Caco-2 (cell line): ENCODE measurements at regions not wholly inside any gene's neighbourhood (a gene's known extent, or its start where the extent isn't known, plus 50 kb on each side); places are given as distances from the start of the nearest gene placed in this dataset.

Source experiments
- BruUV-seq: library from RNA; stranded (reverse); fragments of 400-500 nt; replicated peaks from 2 replicates; lab custom pipeline; 2021; lab: Mats Ljungman, UMichigan
- CTCF ChIA-PET: fragments of 300-600 bp; sonication (Branson Sonifier 250); formaldehyde crosslinking; loops from one replicate; lab custom pipeline; 2022; ENCODE audit warnings: antibody characterized with exemption; lab: Charles Lee
- POLR2A ChIA-PET: fragments of 300-600 bp; sonication (Branson Sonifier 250); formaldehyde crosslinking; loops from one replicate; lab custom pipeline; 2022; ENCODE audit warnings: antibody characterized with exemption; lab: Charles Lee
- DNase-seq, 2 experiments: peaks; one replicate each; pipeline versions ENCODE4 v3.0.0 to v3.0.0-alpha.2; 2020 to 2022
- H3K27me3 ChIP-seq: replicated peaks from 2 replicates; pipeline ENCODE4 v1.6.0; 2011; ENCODE audit warnings: low read length; ENCODE audit not compliant: control insufficient read depth, insufficient read depth
- H3K36me3 ChIP-seq: 2 replicates; pipeline ENCODE4 v1.5.1; 2011; ENCODE audit warnings: low read length; ENCODE audit not compliant: control insufficient read depth, insufficient read depth
- H3K4me1 ChIP-seq: fragments of 250-450 bp; sonication (Bioruptor Pico); 2 replicates; pipeline ENCODE4 v1.5.1; 2020; ENCODE audit warnings: mild to moderate bottlenecking
- H3K4me3 ChIP-seq: 2 replicates; pipeline ENCODE4 v1.5.1; 2011; ENCODE audit warnings: low read depth, mild to moderate bottlenecking, control low read depth, low read length
- H3K9me3 ChIP-seq: fragments of 250-450 bp; sonication (Bioruptor Pico); 2 replicates; pipeline ENCODE4 v1.5.1; 2020; ENCODE audit warnings: mild to moderate bottlenecking, moderate library complexity
- H3K27ac Mint-ChIP-seq: one replicate; pipeline ENCODE4 v1.8.0; 2022; ENCODE audit warnings: mixed read lengths; ENCODE audit not compliant: unreplicated experiment
- H3K27me3 Mint-ChIP-seq: one replicate; pipeline ENCODE4 v1.8.0; 2022; ENCODE audit warnings: mixed read lengths; ENCODE audit not compliant: insufficient read depth, unreplicated experiment
- H3K36me3 Mint-ChIP-seq: one replicate; pipeline ENCODE4 v1.8.0; 2022; ENCODE audit warnings: mild to moderate bottlenecking, mixed read lengths; ENCODE audit not compliant: insufficient read depth, unreplicated experiment
- H3K4me1 Mint-ChIP-seq: one replicate; pipeline ENCODE4 v1.8.0; 2022; ENCODE audit warnings: low read depth, mixed read lengths; ENCODE audit not compliant: unreplicated experiment
- H3K4me3 Mint-ChIP-seq: one replicate; pipeline ENCODE4 v1.8.0; 2022; ENCODE audit warnings: mild to moderate bottlenecking, moderate library complexity, mixed read lengths; ENCODE audit not compliant: unreplicated experiment
- H3K9me3 Mint-ChIP-seq: one replicate; pipeline ENCODE4 v1.8.0; 2022; ENCODE audit warnings: mixed read lengths; ENCODE audit not compliant: unreplicated experiment
- CTCF ChIP-seq, 2 experiments: fragments of 200-600 bp in 1 of 2; IDR thresholded peaks; 1 replicate in 1 of 2; 2 replicates in 1 of 2; pipeline versions ENCODE4 v1.5.1 to v1.8.0; 2011 to 2022; ENCODE audit warnings: antibody characterized with exemption in 1 of 2, control low read depth in 1 of 2, inconsistent platforms in 1 of 2, low read depth in 1 of 2, low read length in 1 of 2, mild to moderate bottlenecking in 1 of 2, moderate library complexity in 1 of 2; ENCODE audit not compliant: insufficient read depth in 1 of 2, severe bottlenecking in 1 of 2, unreplicated experiment in 1 of 2
- intact Hi-C: fragments of 100-400 bp; cut with micrococcal nuclease; formaldehyde crosslinking; loops from one replicate; pipeline ENCODE4 v1.10.0; 2022; ENCODE audit not compliant: unreplicated experiment

DNA sequence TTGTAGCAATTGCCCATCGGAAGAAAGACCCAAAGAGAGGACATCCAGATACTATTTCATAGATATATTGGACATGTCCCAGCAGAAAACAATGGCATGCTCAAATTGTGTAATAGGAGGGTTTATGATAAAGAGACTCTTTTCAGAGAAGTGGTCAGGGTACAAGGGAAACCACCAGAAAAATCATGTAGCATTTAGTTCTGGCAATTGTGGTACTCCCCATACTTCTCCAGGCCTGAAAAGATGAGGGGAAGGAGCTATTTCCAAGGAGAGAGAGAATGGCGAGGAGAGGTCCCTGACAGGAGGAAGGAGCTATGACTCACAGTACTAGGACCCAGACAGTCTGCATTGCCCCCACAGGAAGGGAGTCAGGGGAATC lies 68.4 kb upstream of the ADO start:
- Mint-ChIP-seq H3K4me1 (no peaks in the 10 kb centered on the region), H3K27me3 (peaks cover 3% of the 10 kb centered on the region), H3K27ac (no peak overlapping the region), H3K36me3 (no peaks in the 10 kb centered on the region), H3K4me3 (no peak overlapping the region), H3K9me3 (no peaks in the 10 kb centered on the region)
- no peaks in the 10 kb centered on the region for H3K4me1 ChIP-seq
- no TSS peak for BruUV-seq
- POLR2A ChIA-PET: no interaction called here
- DNase-seq: no peak
- CTCF ChIA-PET: no interaction called here
- intact Hi-C loops: no loop called here
- no peaks in the 10 kb centered on the region for H3K9me3 ChIP-seq
- no peak for TF ChIP-seq CTCF (IDR thresholded peaks at IDR 0.05; ENCODE audit: insufficient read depth in 1 of 2, low read depth in 1 of 2, low read length in 1 of 2, severe bottlenecking in 1 of 2, unreplicated experiment in 1 of 2)
- H3K4me3 ChIP-seq: no peak overlapping the region
- no peaks in the 10 kb centered on the region for H3K36me3 ChIP-seq
- H3K27me3 ChIP-seq: no peaks in the 10 kb centered on the region

DNA sequence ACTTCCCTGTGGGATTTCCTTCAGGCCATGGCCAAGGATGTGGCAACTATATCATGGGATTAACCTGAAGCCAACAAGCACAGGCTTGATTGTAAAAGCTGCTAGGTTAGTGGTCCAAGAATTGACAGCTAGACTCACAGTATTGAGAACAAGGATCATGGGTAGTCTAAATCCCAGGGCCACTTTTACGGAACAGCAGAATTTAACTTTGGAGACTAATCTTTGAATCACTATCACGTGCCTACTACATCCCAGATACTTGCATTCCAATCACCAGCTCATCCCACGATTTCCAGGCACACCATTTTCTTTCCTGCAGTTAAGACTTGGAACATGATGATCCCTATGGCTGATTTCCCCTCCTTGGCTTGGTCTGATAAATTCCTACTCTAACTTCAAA lies 65.6 kb upstream of the ADO start:
- no peak overlapping the region for H3K4me3 ChIP-seq
- DNase-seq: no peak
- ChIA-PET CTCF (no interaction called here), POLR2A (no interaction called here)
- Mint-ChIP-seq H3K4me3 (no peak overlapping the region), H3K9me3 (no peaks in the 10 kb centered on the region), H3K36me3 (no peaks in the 10 kb centered on the region), H3K27me3 (peaks cover 8% of the 10 kb centered on the region), H3K4me1 (no peaks in the 10 kb centered on the region), H3K27ac (no peak overlapping the region)
- H3K9me3 ChIP-seq: no peaks in the 10 kb centered on the region
- H3K36me3 ChIP-seq: no peaks in the 10 kb centered on the region
- H3K27me3 ChIP-seq: no peaks in the 10 kb centered on the region
- no TSS peak for BruUV-seq
- intact Hi-C loops: no loop called here
- no peak for TF ChIP-seq CTCF (IDR thresholded peaks at IDR 0.05; ENCODE audit: insufficient read depth in 1 of 2, low read depth in 1 of 2, low read length in 1 of 2, severe bottlenecking in 1 of 2, unreplicated experiment in 1 of 2)
- H3K4me1 ChIP-seq: no peaks in the 10 kb centered on the region

DNA sequence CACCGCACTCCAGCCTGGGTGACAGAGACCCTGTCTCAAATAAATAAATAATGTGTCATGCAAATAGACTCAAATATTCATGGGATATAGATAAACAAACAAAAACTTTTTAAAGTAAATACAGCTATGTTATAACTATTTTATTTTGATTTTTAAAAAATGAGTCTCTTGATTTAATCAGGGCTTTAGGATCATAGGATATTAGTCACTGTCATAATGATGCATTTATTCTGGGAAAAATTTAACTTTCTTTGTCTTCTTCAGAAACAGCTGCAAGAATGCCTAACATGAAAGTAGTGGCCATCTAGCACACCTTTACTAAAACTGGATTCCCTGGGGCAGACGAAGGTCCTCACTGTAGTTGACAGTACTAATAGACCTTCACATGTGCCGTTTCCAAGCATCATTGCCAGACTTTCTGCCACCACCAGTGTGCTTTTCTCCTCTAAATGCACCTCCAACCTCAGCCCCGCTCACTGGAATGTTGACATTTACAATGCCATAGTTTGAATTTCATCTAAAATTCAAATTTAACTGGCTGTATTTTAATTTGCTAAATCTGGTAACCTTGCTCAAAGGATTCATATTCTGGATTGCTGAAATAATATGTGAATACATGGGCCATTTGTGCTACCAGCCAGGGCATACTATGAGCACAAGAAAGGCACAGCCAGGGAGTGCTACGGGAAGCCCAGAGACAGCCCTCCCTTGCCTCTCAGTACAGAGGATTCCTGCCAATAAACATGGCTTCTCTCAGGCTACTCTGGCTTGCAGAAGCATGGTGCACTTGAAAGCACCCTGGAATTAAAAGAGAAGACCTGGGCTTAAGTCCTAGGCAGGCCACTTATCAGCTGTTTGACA lies 63.4 kb upstream of the ADO start:
- intact Hi-C loops: no loop called here
- DNase-seq: no peak
- no peaks in the 10 kb centered on the region for H3K36me3 Mint-ChIP-seq
- no peaks in the 10 kb centered on the region for H3K36me3 ChIP-seq
- no peaks in the 10 kb centered on the region for H3K9me3 ChIP-seq
- H3K4me1 ChIP-seq: no peaks in the 10 kb centered on the region
- ChIA-PET POLR2A (no interaction called here), CTCF (no interaction called here)
- H3K4me1 Mint-ChIP-seq: no peaks in the 10 kb centered on the region
- H3K9me3 Mint-ChIP-seq: no peaks in the 10 kb centered on the region
- H3K27ac Mint-ChIP-seq: no peak overlapping the region
- no peaks in the 10 kb centered on the region for H3K27me3 ChIP-seq
- no peak for TF ChIP-seq CTCF (IDR thresholded peaks at IDR 0.05; ENCODE audit: insufficient read depth in 1 of 2, low read depth in 1 of 2, low read length in 1 of 2, severe bottlenecking in 1 of 2, unreplicated experiment in 1 of 2)
- BruUV-seq: no TSS peak
- H3K4me3 ChIP-seq: no peak overlapping the region
- H3K4me3 Mint-ChIP-seq: no peak overlapping the region
- peaks cover 8% of the 10 kb centered on the region for H3K27me3 Mint-ChIP-seq
